Naive thymus-derived CD8-positive, alpha-beta T cell (primary cell): ENCODE measurements at regions not wholly inside any gene's neighbourhood (a gene's known extent, or its start where the extent isn't known, plus 50 kb on each side); places are given as distances from the start of the nearest gene placed in this dataset.

ENCODE experiments used
- ATAC-seq, 2 donors: fragments of 150-1000 bp; cut with Tn5 transposase in 1 of 2; sonication (Bioruptor Pico), chemical (Tn5 transposase) in 1 of 2; 1 replicate in 1 of 2; 2 replicates in 1 of 2; pipeline ENCODE4 v1.10.0; 2021; ENCODE audit warnings: mild to moderate bottlenecking in 2 of 2, moderate library complexity in 2 of 2
- POLR2A ChIA-PET: fragments of 350-600 bp; sonication (Branson Sonifier 250); formaldehyde crosslinking; loops from one replicate; lab custom pipeline; 2021; ENCODE audit warnings: antibody characterized with exemption; lab: Charles Lee
- DNase-seq, 10 donors: peaks; one replicate each; pipeline versions ENCODE4 v3.0.0 to v3.0.0-alpha.2; 2020 to 2022
- H3K27ac Mint-ChIP-seq, 10 donors: one replicate each; pipeline ENCODE4 v1.8.0; 2020 to 2022; ENCODE audit warnings: mild to moderate bottlenecking in 10 of 10, mixed read lengths in 10 of 10, moderate library complexity in 4 of 10, inconsistent platforms in 1 of 10
- H3K27me3 Mint-ChIP-seq, 5 donors: one replicate each; pipeline ENCODE4 v1.8.0; 2021 to 2022; ENCODE audit warnings: mixed read lengths in 5 of 5
- H3K36me3 Mint-ChIP-seq, 3 donors: one replicate each; pipeline ENCODE4 v1.8.0; 2020 to 2022; ENCODE audit warnings: mixed read lengths in 3 of 3, mild to moderate bottlenecking in 2 of 3, inconsistent platforms in 1 of 3
- H3K4me1 Mint-ChIP-seq, 4 donors: one replicate each; pipeline ENCODE4 v1.8.0; 2021 to 2022; ENCODE audit warnings: mixed read lengths in 4 of 4
- H3K4me3 Mint-ChIP-seq, 10 donors: one replicate each; pipeline ENCODE4 v1.8.0; 2020 to 2022; ENCODE audit warnings: mild to moderate bottlenecking in 10 of 10, mixed read lengths in 10 of 10, moderate library complexity in 6 of 10, inconsistent platforms in 1 of 10
- H3K9me3 Mint-ChIP-seq, 9 donors: one replicate each; pipeline ENCODE4 v1.8.0; 2020 to 2022; ENCODE audit warnings: mixed read lengths in 9 of 9, mild to moderate bottlenecking in 3 of 9, inconsistent platforms in 1 of 9, moderate library complexity in 1 of 9

DNA sequence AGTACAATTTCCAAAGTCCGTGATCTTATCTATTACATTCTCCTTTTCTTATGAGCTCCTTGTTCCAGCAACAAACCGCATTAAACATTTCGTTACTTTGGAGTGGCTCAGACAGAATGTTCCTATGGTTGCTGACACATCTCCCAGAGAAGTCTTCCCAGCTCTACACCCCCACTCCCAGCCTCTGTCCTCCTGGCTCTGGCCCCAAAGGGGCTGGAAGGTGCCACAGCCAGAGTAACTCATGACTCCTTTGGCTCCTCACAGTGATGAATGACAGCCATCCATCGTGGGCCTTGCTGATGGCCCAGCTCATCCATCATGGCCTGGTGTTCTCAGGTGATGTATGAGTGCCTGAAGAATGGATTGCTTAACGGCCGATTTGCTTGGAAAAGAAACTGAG is 203.0 kb downstream of the DHX35 start:
- DNase-seq, result no peak
- no peak overlapping the region for H3K27ac Mint-ChIP-seq
- H3K9me3 Mint-ChIP-seq, result peaks cover 0 to 10% (median 0%) of the 10 kb centered on the region in 9 donors
- H3K4me1 Mint-ChIP-seq, result no peaks in the 10 kb centered on the region
- H3K36me3 Mint-ChIP-seq, result no peaks in the 10 kb centered on the region
- H3K27me3 Mint-ChIP-seq, result peaks cover 7 to 24% (median 15%) of the 10 kb centered on the region in 5 donors
- no peak for ATAC-seq
- H3K4me3 Mint-ChIP-seq, result no peak overlapping the region
- POLR2A ChIA-PET, result no interaction called here

DNA sequence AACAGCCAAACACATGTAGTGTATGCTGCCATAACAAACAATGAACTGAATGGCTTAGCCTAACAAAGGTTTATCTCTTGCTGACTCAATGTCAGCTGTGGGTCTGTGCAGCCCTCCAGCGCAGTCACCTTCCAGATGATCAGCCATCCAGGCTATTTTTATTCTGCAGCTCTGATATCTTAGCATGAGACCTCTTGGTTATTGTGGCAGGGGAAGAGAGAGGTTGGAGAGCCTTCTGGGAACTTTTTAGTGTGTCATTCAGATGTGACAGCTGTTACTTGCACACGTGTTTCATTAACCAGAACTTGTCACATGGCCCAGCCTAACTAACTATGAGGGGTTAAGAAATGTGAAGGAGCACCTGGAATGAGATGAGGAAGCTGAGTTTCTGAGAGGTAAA is 202.5 kb downstream of the DHX35 start:
- Mint-ChIP-seq H3K36me3 (no peaks in the 10 kb centered on the region), H3K4me1 (no peaks in the 10 kb centered on the region), H3K4me3 (no peak overlapping the region), H3K9me3 (peaks cover 0 to 5% (median 0%) of the 10 kb centered on the region in 9 donors), H3K27ac (no peak overlapping the region), H3K27me3 (peaks cover 7 to 24% (median 16%) of the 10 kb centered on the region in 5 donors)
- DNase-seq (no peak), ATAC-seq (no peak)
- POLR2A ChIA-PET, result no interaction called here

DNA sequence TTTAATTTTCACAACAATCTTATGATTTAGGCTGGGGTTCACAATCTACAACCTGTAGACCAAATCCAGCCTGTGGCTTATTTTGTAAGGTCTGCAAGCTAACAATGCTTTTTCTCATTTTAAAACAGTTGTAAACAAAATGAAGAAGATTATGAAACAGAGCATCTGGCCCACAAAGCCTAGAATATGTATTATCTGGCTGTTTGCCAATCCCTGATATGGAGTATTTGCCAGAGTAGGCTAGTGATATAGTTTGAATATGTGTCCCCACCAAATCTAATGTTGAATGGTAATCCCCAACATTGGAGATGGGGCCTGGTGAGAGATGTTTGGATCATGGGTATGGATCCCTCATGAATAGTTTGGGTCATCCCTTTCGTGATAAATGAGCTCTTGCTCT is 201.8 kb downstream of the DHX35 start:
- peaks cover 0 to 3% (median 0%) of the 10 kb centered on the region in 9 donors for H3K9me3 Mint-ChIP-seq
- DNase-seq (no peak), ATAC-seq (no peak)
- POLR2A ChIA-PET, result no interaction called here
- no peak overlapping the region for H3K27ac Mint-ChIP-seq
- no peak overlapping the region for H3K4me3 Mint-ChIP-seq
- H3K4me1 Mint-ChIP-seq, result no peaks in the 10 kb centered on the region
- no peaks in the 10 kb centered on the region for H3K36me3 Mint-ChIP-seq
- peaks cover 3 to 24% (median 13%) of the 10 kb centered on the region in 5 donors for H3K27me3 Mint-ChIP-seq

DNA sequence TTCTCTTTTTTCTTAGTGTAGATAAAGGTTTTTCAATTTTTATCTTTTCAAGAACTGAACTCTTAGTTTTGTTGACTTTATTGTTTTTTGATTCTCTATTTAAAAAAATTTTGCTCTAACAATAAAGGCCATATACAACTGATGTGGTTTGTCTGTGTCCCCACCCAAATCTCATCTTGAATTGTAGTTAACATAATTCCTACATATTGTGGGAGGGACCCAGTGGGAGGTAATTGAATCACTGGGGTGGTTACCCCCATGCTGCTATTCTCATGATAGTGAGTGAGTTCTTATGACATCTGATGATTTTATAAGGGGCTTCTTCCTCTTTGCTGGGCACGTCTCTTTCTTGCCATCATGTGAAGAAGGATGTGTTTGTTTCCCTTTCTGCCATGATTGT is 199.8 kb downstream of the DHX35 start:
- no peaks in the 10 kb centered on the region for H3K36me3 Mint-ChIP-seq
- ATAC-seq (no peak), DNase-seq (no peak)
- H3K4me1 Mint-ChIP-seq, result no peaks in the 10 kb centered on the region
- H3K27me3 Mint-ChIP-seq, result peaks cover 5 to 30% (median 11%) of the 10 kb centered on the region in 5 donors
- no peak overlapping the region for H3K27ac Mint-ChIP-seq
- H3K4me3 Mint-ChIP-seq, result no peak overlapping the region
- POLR2A ChIA-PET, result no interaction called here
- H3K9me3 Mint-ChIP-seq, result peaks cover 0 to 3% (median 0%) of the 10 kb centered on the region in 9 donors

DNA sequence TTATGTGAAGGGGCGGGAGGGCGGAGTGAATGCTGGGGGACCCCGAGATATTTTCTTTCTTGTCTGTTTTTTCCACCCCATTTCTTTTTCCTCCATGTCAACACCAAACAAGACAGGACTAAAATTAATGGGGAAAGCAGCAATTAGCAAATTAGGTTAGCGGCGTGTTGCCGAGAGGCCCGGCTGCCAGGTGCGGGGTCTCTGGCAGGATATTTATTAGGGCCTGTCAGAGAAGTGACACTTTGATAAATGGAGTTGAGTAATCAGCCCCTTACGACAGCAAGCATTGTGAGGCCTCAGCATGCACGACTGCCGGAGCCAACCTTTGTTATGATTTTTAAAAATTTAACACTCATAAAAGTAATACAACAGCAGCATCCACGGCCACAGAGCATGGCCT is 193.8 kb downstream of the DHX35 start:
- ATAC-seq, result no peak
- Mint-ChIP-seq H3K36me3 (no peaks in the 10 kb centered on the region), H3K9me3 (no peaks in the 10 kb centered on the region), H3K27me3 (peaks cover 16 to 78% (median 35%) of the 10 kb centered on the region in 5 donors), H3K4me1 (no peaks in the 10 kb centered on the region), H3K27ac (no peak overlapping the region), H3K4me3 (no peak overlapping the region)
- POLR2A ChIA-PET, result no interaction called here
- DNase-seq, result no peak

DNA sequence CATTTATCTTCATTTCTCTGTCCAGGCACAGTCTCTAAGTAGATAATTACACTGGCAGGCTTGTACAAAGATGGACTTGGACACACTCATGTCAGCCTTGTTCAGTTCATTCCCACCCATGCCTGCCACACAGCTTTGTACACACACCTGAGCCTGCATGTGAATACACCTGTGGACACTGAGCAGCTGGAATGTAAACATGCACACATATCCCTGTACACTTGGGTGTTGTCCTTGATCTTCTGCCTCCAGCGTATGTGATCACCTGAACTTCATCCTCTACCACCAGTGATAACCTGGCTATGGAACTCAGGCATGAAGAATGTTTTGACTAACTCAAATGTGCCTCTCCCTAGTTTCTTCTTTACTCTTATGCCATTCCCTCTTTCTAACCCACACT is 190.6 kb downstream of the DHX35 start:
- POLR2A ChIA-PET, result no interaction called here
- H3K9me3 Mint-ChIP-seq, result no peaks in the 10 kb centered on the region
- H3K4me1 Mint-ChIP-seq, result no peaks in the 10 kb centered on the region
- no peak overlapping the region for H3K4me3 Mint-ChIP-seq
- ATAC-seq, result no peak
- no peaks in the 10 kb centered on the region for H3K36me3 Mint-ChIP-seq
- no peak overlapping the region for H3K27ac Mint-ChIP-seq
- DNase-seq, result no peak
- H3K27me3 Mint-ChIP-seq, result peaks cover 14 to 64% (median 26%) of the 10 kb centered on the region in 5 donors

DNA sequence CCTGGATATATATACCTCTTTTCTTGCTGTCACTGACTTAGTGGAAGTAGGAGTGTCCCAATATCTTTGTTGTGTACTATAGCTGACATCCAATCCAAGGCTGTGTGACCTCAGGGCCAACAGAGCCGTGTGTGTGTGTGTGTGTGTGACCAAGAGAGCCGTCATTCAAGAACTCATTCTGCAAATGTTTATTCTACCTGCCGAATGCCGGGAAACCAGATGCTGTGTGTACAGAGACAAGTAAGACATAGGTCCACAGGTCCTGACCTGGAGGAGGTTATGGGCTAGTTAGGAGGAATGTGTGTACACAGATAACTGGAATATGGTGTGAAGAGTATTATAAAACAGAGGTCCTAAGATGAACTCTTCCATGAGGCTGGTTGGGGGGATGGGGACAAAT is 190.0 kb downstream of the DHX35 start:
- no peaks in the 10 kb centered on the region for H3K4me1 Mint-ChIP-seq
- no peaks in the 10 kb centered on the region for H3K9me3 Mint-ChIP-seq
- H3K4me3 Mint-ChIP-seq, result no peak overlapping the region
- DNase-seq, result no peak
- ATAC-seq, result no peak
- no peak overlapping the region for H3K27ac Mint-ChIP-seq
- H3K27me3 Mint-ChIP-seq, result peaks cover 14 to 60% (median 25%) of the 10 kb centered on the region in 5 donors
- POLR2A ChIA-PET, result no interaction called here
- no peaks in the 10 kb centered on the region for H3K36me3 Mint-ChIP-seq

DNA sequence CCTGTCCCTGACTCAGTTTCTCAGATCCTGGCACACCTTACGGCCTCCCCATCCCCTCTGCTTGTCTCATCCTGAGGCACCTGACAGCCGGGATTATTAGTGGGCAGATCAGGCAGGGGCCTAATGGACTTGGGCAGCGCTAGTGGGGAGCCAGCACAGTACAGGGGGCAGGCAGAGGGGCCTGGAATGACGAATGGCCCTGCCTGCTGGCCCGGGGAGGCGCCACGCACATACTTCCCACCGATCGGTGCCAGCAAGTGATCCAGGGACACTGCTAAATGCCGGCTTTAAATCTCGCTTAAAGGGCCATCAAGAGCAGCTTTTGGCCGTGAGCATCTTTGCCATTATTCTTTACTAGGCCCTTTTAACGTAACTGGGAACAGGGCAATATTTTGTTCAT is 188.4 kb downstream of the DHX35 start:
- Mint-ChIP-seq H3K27me3 (peaks cover 9 to 50% (median 15%) of the 10 kb centered on the region in 5 donors), H3K27ac (no peak overlapping the region), H3K4me1 (no peaks in the 10 kb centered on the region), H3K4me3 (no peak overlapping the region), H3K36me3 (no peaks in the 10 kb centered on the region), H3K9me3 (no peaks in the 10 kb centered on the region)
- POLR2A ChIA-PET, result no interaction called here
- ATAC-seq (no peak), DNase-seq (no peak)

DNA sequence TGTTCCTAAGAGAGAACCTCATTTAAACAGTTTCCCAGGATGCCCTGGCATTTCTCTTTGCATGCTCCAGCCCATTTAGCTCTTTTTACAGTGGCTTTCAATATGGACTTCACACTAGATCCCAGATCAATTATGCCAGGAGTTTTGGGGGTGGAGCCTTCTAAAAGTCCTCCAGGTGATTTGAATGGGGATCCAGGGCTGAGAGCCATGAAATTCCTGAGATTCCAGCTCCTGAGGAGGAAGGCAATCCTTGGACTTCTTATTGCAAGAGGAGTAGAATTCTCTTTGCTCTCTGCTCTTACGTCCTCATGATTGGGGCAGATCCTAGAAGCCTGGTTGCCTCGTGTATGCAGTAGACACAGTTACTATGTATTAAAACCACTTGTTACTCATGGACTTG is 184.2 kb downstream of the DHX35 start:
- Mint-ChIP-seq H3K9me3 (peaks cover 0 to 9% (median 2%) of the 10 kb centered on the region in 9 donors), H3K4me1 (no peaks in the 10 kb centered on the region), H3K27ac (no peak overlapping the region), H3K27me3 (peaks cover 3 to 14% (median 4%) of the 10 kb centered on the region in 5 donors), H3K4me3 (no peak overlapping the region), H3K36me3 (no peaks in the 10 kb centered on the region)
- POLR2A ChIA-PET, result no interaction called here
- no peak for ATAC-seq
- DNase-seq, result no peak

DNA sequence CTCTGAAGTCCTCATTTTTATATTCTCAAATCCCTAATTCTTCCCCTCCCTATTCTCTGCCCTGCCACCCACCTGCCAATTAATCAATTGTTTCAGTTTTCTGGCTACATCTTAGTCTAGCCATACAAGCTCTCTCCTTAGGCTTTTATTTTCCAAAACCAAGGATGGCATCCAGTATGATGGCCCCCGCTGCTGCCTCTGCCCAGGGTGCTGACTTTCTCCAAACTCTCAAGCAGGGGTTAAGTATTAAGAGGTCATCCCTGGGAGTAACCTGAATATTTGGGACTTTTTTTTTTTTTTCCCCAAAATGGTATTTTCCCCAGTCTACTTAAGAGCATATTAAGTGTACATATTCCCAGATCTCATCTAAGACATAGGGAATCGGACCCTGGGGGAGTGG is 183.8 kb downstream of the DHX35 start:
- Mint-ChIP-seq H3K27me3 (peaks cover 1 to 10% (median 3%) of the 10 kb centered on the region in 5 donors), H3K4me1 (no peaks in the 10 kb centered on the region), H3K36me3 (no peaks in the 10 kb centered on the region), H3K9me3 (peaks cover 0 to 9% (median 2%) of the 10 kb centered on the region in 9 donors), H3K27ac (no peak overlapping the region), H3K4me3 (no peak overlapping the region)
- POLR2A ChIA-PET, result no interaction called here
- ATAC-seq (no peak), DNase-seq (no peak)

DNA sequence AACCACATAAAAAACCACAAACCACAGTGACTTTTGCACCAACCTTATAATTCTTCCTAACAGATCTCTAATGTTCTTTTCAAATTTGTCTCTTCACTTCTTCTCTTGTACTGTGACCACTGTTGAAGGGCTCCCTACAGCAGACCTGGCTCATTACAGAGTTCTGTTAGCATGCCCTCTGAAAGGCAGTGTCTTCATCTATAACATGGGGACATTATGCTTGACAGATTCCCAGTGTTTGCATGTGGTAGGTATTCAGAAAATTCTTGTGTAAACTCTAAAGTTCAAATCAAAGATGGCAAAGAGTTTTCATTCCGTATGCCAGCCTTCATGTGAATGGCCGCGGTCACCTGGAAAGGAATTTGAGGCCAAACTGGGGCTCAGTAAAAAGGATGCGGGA is 182.6 kb downstream of the DHX35 start:
- Mint-ChIP-seq H3K4me1 (no peaks in the 10 kb centered on the region), H3K4me3 (no peak overlapping the region), H3K36me3 (no peaks in the 10 kb centered on the region), H3K27me3 (peaks cover 3 to 7% (median 6%) of the 10 kb centered on the region in 5 donors), H3K9me3 (peaks cover 0 to 9% (median 2%) of the 10 kb centered on the region in 9 donors), H3K27ac (no peak overlapping the region)
- ATAC-seq (no peak), DNase-seq (no peak)
- POLR2A ChIA-PET, result no interaction called here

DNA sequence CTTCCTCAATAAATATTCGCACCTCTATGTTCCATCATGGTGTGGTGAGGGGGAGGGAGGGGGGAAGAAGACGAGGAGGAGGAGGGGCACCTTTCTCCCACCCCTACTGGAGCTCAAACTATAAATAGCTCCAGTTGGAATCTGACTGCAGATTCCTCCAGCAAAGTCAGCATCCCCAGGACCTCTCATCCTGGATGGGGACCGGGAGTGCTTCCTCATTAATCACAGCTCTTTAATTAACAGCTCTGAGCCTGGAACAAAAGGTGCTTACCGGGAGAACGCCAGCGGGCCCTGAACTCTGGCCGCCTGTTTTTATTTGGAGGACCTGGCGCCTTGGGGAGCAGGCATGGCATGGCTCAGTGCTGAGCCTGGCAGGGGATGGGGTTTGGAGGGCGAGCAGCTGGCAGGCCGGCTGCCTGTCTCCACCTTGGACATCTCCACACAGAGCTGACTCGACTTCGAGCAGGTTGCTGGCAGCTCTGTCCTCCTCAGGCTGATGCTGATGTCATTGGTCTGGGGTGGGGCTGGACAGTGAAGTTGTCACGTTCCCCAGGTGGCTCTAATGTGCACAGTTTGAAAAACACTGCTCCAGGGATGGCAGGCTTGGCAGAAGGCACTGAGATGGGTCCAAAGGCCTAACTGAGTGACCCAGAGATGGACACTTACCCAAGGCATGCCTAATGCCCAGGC is 180.4 kb downstream of the DHX35 start:
- POLR2A ChIA-PET, result no interaction called here
- Mint-ChIP-seq H3K27ac (no peak overlapping the region), H3K4me1 (no peaks in the 10 kb centered on the region), H3K27me3 (peaks cover 5 to 17% (median 10%) of the 10 kb centered on the region in 5 donors), H3K9me3 (peaks cover 0 to 9% (median 2%) of the 10 kb centered on the region in 9 donors), H3K36me3 (no peaks in the 10 kb centered on the region), H3K4me3 (no peak overlapping the region)
- DNase-seq, result no peak
- no peak for ATAC-seq

DNA sequence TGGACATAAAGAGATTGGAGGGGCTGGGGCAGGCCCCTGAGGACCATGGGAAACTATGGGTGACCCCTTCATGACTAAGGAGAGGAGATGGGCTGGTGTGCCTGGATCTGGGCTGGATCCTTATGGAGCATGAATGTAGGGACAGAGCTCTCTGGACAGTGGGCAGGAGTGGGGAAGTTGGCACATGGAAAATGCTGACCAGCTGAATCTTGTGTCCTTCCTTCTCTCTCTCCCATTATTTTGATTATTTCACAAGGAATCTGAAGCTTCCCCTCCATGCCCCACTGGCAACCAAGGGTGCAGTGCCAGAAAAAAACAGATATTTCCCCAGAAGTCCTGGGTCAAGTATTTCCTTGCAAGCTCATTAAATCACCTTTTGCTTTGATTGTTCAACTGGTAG is 175.2 kb downstream of the DHX35 start:
- POLR2A ChIA-PET, result no interaction called here
- Mint-ChIP-seq H3K9me3 (no peaks in the 10 kb centered on the region), H3K27ac (no peak overlapping the region), H3K4me1 (no peaks in the 10 kb centered on the region), H3K27me3 (peaks cover 5 to 22% (median 16%) of the 10 kb centered on the region in 5 donors), H3K4me3 (no peak overlapping the region), H3K36me3 (no peaks in the 10 kb centered on the region)
- ATAC-seq (no peak), DNase-seq (no peak)

DNA sequence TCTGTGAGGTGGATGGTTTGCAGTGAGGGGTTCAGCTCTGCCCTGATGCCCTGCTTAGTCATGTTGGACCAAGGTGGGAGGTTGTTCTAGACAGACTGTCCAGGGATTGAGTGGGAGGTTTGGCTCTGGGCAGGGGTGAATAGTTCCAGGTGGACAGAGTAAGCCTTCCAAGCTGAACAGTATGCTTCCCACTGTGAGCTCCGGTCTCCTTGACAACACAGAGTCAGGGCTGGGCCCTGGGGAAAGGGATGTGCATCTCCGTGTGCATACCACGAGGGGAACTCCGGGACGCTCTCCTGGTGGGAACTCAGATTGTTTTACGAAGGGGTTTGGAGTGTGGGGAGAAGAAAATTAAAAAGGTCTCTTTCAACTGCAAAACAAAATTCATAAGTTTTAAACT is 174.7 kb downstream of the DHX35 start:
- POLR2A ChIA-PET, result no interaction called here
- Mint-ChIP-seq H3K9me3 (no peaks in the 10 kb centered on the region), H3K36me3 (no peaks in the 10 kb centered on the region), H3K27ac (no peak overlapping the region), H3K4me1 (no peaks in the 10 kb centered on the region), H3K4me3 (no peak overlapping the region), H3K27me3 (peaks cover 3 to 22% (median 16%) of the 10 kb centered on the region in 5 donors)
- ATAC-seq, result no peak
- DNase-seq, result no peak
